Activated CD8-positive, alpha-beta T cell treated with anti-CD3 and anti-CD28 coated beads, Interleukin-2, amount 10 ng/mL, durations not matched to agents 7 days and 5 days (primary cell): ENCODE measurements at regions not wholly inside any gene's neighbourhood (a gene's known extent, or its start where the extent isn't known, plus 50 kb on each side); places are given as distances from the start of the nearest gene placed in this dataset.

Experiments used
- ATAC-seq: fragments of 150-1000 bp; cut with Tn5 transposase; one replicate; pipeline ENCODE4 v1.10.0; 2021; ENCODE audit warnings: moderate library complexity
- CTCF ChIA-PET: fragments of 350-600 bp; sonication (Branson Sonifier 250); formaldehyde crosslinking; loops from one replicate; lab custom pipeline; 2021; ENCODE audit warnings: antibody characterized with exemption; lab: Charles Lee
- POLR2A ChIA-PET: fragments of 350-600 bp; sonication (Branson Sonifier 250); formaldehyde crosslinking; loops from one replicate; lab custom pipeline; 2021; ENCODE audit warnings: antibody characterized with exemption; lab: Charles Lee
- DNase-seq: peaks from one replicate; pipeline ENCODE4 v3.0.0-alpha.2; 2020
- H3K27ac Mint-ChIP-seq: one replicate; pipeline ENCODE4 v1.8.0; 2021; ENCODE audit warnings: mild to moderate bottlenecking, mixed read lengths
- H3K27me3 Mint-ChIP-seq: one replicate; pipeline ENCODE4 v1.8.0; 2021; ENCODE audit warnings: low read depth, mixed read lengths
- H3K36me3 Mint-ChIP-seq: one replicate; pipeline ENCODE4 v1.8.0; 2021; ENCODE audit warnings: low read depth, mixed read lengths
- H3K4me1 Mint-ChIP-seq: one replicate; pipeline ENCODE4 v1.8.0; 2021; ENCODE audit warnings: low read depth, mixed read lengths
- H3K4me3 Mint-ChIP-seq: one replicate; pipeline ENCODE4 v1.8.0; 2021; ENCODE audit warnings: mild to moderate bottlenecking, mixed read lengths
- H3K9me3 Mint-ChIP-seq: one replicate; pipeline ENCODE4 v1.8.0; 2022; ENCODE audit warnings: mixed read lengths; ENCODE audit not compliant: insufficient read depth

DNA sequence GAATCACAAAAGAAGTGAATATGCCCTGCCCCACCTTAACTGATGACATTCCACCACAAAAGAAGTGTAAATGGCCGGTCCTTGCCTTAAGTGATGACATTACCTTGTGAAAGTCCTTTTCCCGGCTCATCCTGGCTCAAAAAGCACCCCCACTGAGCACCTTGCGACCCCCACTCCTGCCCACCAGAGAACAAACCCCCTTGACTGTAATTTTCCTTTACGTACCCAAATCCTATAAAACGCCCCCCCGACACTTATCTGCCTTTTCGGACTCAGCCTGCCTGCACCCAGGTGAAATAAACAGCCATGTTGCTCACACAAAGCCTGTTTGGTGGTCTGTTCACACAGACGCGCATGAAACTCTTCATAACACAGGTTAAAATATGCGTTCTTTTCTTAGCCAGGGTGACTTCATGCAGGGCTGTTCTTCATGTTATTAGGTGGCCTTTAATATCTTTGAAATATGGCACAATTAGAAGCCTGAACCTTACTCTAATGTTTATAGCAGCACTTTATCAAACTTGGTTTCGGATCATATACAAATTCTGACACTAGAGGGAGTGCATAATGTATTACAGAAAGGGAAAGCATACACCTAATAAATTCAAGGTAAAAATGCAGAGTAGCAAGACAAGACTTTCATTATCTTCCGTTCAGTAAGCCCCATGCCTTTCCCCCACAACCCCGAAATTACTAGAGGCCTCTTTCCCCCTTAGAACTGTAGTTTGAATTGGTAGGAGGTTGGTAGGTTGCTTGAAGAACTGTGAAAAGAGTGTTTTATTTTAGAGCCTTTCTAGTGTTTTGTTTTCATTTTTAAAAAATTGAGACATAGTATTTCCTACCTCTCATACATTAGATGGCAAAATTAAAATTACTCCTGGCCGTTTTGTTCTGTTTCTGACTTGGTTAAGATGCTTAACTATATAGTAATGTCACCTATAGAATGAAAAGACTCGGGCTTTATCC, 117.9 kb downstream of the NPY start:
- CTCF ChIA-PET = no interaction called here
- POLR2A ChIA-PET = no interaction called here
- Mint-ChIP-seq H3K27me3 (peaks cover 8% of the 10 kb centered on the region), H3K27ac (no peak overlapping the region), H3K9me3 (no peaks in the 10 kb centered on the region), H3K4me1 (peaks cover 3% of the 10 kb centered on the region), H3K36me3 (no peaks in the 10 kb centered on the region), H3K4me3 (no peak overlapping the region)
- no peak for DNase-seq
- no peak for ATAC-seq

DNA sequence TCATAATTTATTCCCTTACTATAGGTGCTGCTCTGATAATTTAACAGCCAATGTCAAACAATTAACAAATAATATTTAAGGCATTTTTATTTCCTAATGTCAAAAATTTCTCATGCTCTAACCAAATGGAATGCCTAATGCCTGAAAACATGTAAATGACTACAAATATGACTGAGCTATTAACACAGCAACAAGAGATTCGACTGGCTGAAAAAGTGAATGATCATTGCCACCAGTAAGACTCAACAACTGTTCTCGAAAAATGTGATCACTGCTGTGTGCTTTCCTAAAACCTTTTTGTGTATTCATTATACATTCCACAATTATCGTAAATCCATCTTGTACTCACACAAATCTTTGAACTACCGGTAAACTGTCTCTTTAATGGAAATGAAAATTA, 118.7 kb downstream of the NPY start:
- ATAC-seq = no peak
- ChIA-PET CTCF (no interaction called here), POLR2A (no interaction called here)
- Mint-ChIP-seq H3K4me1 (peaks cover 3% of the 10 kb centered on the region), H3K9me3 (no peaks in the 10 kb centered on the region), H3K27me3 (peaks cover 8% of the 10 kb centered on the region), H3K27ac (no peak overlapping the region), H3K36me3 (no peaks in the 10 kb centered on the region), H3K4me3 (no peak overlapping the region)
- DNase-seq = no peak

DNA sequence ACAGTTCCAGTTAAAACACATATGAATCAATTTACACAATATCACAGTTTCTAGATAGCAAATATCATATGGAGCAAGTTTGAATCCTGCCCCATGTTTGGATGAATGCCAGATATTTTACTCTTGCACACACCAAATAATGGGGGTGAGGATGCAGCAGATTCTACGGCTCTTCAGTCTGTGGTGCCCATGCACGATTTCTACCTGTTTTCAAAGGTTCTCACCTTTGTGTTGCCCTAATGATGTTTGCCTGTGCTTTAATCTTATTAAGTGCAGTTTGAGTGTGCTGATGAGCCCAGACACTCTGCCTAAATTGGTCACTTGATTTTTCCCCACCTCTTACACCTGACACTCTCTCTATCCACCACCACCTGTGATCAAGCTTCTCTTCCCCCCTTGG, 119.6 kb downstream of the NPY start:
- POLR2A ChIA-PET = no interaction called here
- Mint-ChIP-seq H3K4me3 (no peak overlapping the region), H3K9me3 (no peaks in the 10 kb centered on the region), H3K27me3 (peaks cover 8% of the 10 kb centered on the region), H3K4me1 (peaks cover 3% of the 10 kb centered on the region), H3K36me3 (no peaks in the 10 kb centered on the region), H3K27ac (no peak overlapping the region)
- ATAC-seq (no peak), DNase-seq (no peak)
- CTCF ChIA-PET = no interaction called here

DNA sequence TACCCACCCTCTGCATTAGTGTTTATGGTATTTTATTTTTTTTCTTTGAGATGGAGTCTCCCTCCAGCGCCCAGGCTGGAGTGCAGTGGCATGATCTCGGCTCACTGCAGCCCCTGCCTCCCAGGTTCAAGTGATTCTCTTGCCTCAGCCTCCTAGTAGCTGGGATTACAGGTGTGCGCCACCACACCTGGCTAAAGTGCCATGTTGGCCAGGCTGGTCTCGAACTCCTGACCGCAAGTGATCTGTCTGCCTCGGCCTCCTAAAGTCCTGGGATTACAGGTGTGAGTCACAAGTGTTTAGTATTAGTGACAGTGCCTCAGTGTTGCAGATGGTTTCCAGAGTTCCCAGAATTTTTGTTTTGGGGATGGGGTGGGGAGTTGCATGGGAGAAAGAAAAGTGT, 120.3 kb downstream of the NPY start:
- CTCF ChIA-PET = no interaction called here

DNA sequence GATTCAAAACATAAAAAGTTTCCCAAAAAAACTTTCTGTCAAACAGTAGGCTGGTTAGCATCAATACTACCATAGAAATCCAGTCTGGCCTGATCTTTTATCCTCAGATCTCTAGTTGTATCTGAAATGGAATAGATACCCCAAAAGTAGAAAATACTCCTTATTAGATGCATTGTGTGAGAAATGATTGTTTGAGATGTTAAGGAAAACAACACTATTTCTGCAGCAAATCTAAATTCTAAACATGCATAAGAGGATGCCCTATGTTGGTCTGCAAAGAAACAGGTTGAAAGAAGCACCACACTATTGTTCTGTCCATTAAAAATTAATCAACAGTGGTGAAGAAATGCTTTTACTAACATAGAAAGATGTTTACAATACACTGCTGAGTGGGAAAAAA, 121.0 kb downstream of the NPY start:
- no peak for ATAC-seq
- Mint-ChIP-seq H3K4me1 (peaks cover 3% of the 10 kb centered on the region), H3K27ac (no peak overlapping the region), H3K27me3 (peaks cover 10% of the 10 kb centered on the region), H3K4me3 (no peak overlapping the region), H3K36me3 (no peaks in the 10 kb centered on the region), H3K9me3 (no peaks in the 10 kb centered on the region)
- no peak for DNase-seq
- ChIA-PET CTCF (no interaction called here), POLR2A (no interaction called here)

More for the DNA sequence above, 120.3 kb downstream of the NPY start:
- ATAC-seq = no peak
- H3K4me1 Mint-ChIP-seq = peaks cover 3% of the 10 kb centered on the region
- no peak overlapping the region for H3K4me3 Mint-ChIP-seq
- no peak for DNase-seq
- H3K27ac Mint-ChIP-seq = no peak overlapping the region
- no peaks in the 10 kb centered on the region for H3K36me3 Mint-ChIP-seq
- peaks cover 10% of the 10 kb centered on the region for H3K27me3 Mint-ChIP-seq
- POLR2A ChIA-PET = no interaction called here
- H3K9me3 Mint-ChIP-seq = no peaks in the 10 kb centered on the region

DNA sequence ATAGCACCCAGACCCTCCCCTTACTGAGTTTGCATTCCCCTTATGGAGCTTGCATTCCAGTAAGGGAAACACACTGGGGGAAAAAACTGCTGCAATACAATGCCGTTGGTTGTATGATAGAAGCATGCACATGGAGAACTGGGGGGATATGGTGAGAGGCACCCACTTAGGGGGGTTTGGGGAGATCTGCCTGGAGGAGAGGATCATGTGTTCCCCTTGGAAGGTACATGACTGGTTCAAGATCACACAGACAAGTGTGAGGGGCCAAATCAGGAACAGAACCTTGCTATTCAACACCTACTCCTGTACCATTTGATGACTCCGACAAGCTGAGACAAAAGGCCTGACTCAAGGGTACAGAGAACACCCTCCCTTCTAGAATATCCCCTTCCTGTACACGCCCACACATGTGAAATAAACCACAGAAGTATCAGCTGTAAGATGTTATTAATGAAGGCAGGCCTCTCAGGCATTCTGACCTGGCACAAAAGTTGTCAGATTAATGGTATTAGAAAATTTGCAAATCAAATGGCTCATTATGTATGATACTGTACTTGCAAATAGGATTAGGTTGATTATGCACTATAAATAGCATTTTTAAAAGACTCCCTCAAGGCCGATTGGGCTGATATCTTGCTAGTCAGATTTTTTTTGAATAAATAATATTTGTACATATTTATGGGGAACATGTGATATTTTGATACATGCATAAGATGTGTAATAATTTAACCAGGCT, 122.2 kb downstream of the NPY start:
- Mint-ChIP-seq H3K4me1 (peaks cover 3% of the 10 kb centered on the region), H3K36me3 (no peaks in the 10 kb centered on the region), H3K4me3 (no peak overlapping the region), H3K9me3 (no peaks in the 10 kb centered on the region), H3K27me3 (peaks cover 10% of the 10 kb centered on the region), H3K27ac (no peak overlapping the region)
- ChIA-PET CTCF (interaction anchor here (0.5 to 0.9 kb wide), 2 partner anchors 182 to 406 kb away, joined by 3 to 4 read pairs; no protein-coding TSS in a partner anchor), POLR2A (no interaction called here)
- ATAC-seq = no peak
- no peak for DNase-seq

DNA sequence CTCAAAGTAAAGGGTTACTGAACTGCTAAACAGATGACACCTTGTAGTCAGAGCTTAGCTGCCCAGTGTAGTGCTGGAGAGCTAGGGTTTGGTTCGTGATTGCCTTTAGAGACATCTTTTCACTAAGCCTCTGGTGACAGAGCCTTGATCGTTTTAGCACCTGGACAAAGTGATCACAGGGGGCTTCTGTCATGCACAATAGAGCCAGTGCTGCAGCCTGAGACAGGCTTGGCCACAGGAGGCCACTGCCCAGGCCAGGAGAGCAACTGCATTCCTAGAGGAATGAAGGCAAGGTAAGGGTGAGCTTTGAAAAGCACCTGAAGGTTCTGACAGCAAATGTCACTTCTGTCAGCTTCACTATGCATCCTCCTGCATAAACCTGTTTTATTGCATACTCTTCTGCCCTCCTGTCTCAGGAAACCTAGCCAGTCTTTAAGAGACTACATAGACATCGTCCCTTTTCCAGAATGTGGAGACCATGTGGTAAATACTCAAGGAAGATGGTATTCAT, 122.9 kb downstream of the NPY start:
- ATAC-seq (no peak), DNase-seq (no peak)
- Mint-ChIP-seq H3K36me3 (no peaks in the 10 kb centered on the region), H3K27me3 (peaks cover 10% of the 10 kb centered on the region), H3K4me3 (no peak overlapping the region), H3K4me1 (peaks cover 3% of the 10 kb centered on the region), H3K9me3 (no peaks in the 10 kb centered on the region), H3K27ac (no peak overlapping the region)
- ChIA-PET POLR2A (no interaction called here), CTCF (no interaction called here)

DNA sequence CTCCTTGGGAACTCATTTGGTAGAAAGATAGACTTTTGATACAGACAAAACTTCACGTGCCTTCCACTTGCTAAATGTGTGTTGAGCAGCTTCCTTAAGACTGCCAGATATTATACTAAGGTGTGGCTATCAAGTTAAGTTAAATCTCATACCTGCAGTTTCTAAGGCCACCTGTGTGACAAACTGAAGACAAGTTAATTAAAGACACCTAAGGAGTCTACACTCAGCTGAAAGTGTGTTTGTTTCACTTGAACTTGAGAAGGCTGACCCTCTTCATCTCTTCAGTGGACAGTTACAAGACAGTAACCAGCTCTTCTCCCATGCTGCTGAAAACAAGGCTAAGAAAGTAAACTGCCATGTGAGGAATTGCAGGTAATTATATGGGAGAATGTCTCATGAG, 124.0 kb downstream of the NPY start:
- ChIA-PET CTCF (no interaction called here), POLR2A (no interaction called here)
- Mint-ChIP-seq H3K27me3 (peaks cover 10% of the 10 kb centered on the region), H3K36me3 (no peaks in the 10 kb centered on the region), H3K27ac (no peak overlapping the region), H3K9me3 (no peaks in the 10 kb centered on the region), H3K4me3 (no peak overlapping the region), H3K4me1 (peaks cover 3% of the 10 kb centered on the region)
- ATAC-seq (no peak), DNase-seq (no peak)

DNA sequence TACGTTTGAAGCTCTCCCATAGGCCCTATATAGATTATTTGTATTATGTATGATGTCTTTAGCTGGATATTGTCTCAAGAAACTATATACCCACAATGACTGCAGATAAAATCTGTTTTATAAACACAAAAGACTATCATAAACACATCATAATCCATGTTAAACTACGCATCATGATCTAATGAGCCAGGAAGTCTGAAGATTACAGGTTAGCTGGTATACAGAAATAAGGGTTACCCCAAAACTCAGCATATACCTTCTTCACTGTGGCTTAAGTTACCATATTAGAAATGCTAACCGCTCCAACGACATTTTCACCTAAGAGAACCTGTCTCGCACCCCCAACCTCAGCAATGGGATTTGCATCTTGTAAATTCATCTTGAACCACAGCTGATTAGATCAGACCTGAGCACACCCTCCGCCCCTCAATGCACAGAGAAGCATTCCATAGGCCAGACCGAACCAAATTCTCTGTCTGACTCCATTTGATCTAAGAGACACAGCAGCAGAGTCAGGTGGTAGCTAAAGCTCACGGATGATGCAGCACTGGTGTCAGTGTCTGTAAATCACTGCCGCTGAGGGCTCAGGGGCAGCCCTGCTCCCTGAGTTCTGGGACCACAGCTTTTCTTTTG, 124.9 kb downstream of the NPY start:
- Mint-ChIP-seq H3K4me1 (peaks cover 3% of the 10 kb centered on the region), H3K9me3 (peaks cover 4% of the 10 kb centered on the region), H3K4me3 (no peak overlapping the region), H3K27ac (no peak overlapping the region), H3K36me3 (no peaks in the 10 kb centered on the region), H3K27me3 (peaks cover 6% of the 10 kb centered on the region)
- CTCF ChIA-PET = interaction anchor here (0.5 kb wide), 1 partner anchor 257 kb away, joined by 3 read pairs; no protein-coding TSS in a partner anchor
- POLR2A ChIA-PET = no interaction called here
- ATAC-seq (no peak), DNase-seq (no peak)

DNA sequence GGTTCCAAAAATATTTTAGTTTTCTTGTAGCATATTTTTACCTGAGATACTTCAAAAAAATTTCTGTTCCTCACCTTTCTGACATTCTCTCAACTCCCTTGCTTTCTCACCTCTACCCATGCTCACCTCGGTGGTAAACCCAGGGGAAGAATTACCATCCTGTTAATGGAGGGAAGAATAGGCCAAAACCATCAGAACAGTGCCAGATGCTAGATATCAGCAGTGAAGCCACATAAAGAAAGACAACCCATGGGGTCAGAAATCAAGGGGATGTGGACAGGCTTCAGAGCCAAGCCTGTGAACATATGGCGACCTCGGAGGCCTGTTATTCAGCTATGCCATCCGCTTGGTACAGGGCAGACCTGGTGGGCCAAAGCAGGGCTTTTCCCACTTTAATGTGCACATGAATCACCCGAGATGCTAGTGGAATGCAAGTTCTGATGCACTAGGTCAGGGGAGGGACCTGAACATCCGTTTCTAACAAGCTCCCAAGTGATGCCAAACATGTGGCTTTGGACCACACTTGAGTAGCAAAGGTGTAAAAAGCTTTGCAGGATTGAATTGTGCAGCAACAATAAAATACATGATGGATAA, 125.5 kb downstream of the NPY start:
- ChIA-PET CTCF (interaction anchor here (0.5 kb wide), 1 partner anchor 257 kb away, joined by 3 read pairs; no protein-coding TSS in a partner anchor), POLR2A (no interaction called here)
- H3K9me3 Mint-ChIP-seq = peaks cover 7% of the 10 kb centered on the region
- H3K4me3 Mint-ChIP-seq = no peak overlapping the region
- peaks cover 6% of the 10 kb centered on the region for H3K27me3 Mint-ChIP-seq
- H3K4me1 Mint-ChIP-seq = peaks cover 3% of the 10 kb centered on the region
- ATAC-seq (no peak), DNase-seq (no peak)
- no peaks in the 10 kb centered on the region for H3K36me3 Mint-ChIP-seq
- H3K27ac Mint-ChIP-seq = no peak overlapping the region

DNA sequence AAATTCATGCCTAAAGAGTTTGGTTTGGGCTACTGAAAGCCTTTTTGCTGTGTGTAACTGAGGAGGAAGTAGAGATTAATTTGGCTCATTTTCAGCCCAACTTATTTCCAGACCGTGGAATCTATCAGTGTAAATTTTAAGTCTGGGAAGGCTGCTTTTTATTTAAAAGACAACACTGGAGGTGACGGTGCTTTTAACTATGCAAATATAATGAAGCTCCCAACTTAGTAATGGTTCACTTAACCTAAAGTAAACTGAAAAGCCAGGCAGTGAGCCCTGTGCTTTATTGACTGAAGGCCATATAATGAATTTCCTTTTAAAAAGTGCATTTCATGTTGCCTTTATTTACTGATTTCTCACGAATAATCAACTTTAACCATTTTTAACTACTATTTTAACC, 127.2 kb downstream of the NPY start:
- peaks cover 1% of the 10 kb centered on the region for H3K4me1 Mint-ChIP-seq
- DNase-seq (no peak), ATAC-seq (no peak)
- no peak overlapping the region for H3K4me3 Mint-ChIP-seq
- H3K36me3 Mint-ChIP-seq = no peaks in the 10 kb centered on the region
- ChIA-PET CTCF (no interaction called here), POLR2A (no interaction called here)
- peaks cover 7% of the 10 kb centered on the region for H3K9me3 Mint-ChIP-seq
- no peak overlapping the region for H3K27ac Mint-ChIP-seq
- H3K27me3 Mint-ChIP-seq = peaks cover 4% of the 10 kb centered on the region
